AG04450 (cell line): ENCODE measurements at regions not wholly inside any gene's neighbourhood (a gene's known extent, or its start where the extent isn't known, plus 50 kb on each side); places are given as distances from the start of the nearest gene placed in this dataset.

Experiments
- CTCF ChIA-PET: fragments of 300-600, 350-600 bp; formaldehyde crosslinking; extraction: SDS; loops from one replicate; lab custom pipeline; 2022; ENCODE audit warnings: antibody characterized with exemption, inconsistent platforms; lab: Charles Lee
- POLR2A ChIA-PET: fragments of 350-600 bp; formaldehyde crosslinking; extraction: SDS; loops from one replicate; lab custom pipeline; 2021; ENCODE audit warnings: antibody characterized with exemption, inconsistent platforms; lab: Yijun Ruan, JAX
- DNase-seq: peaks from one replicate; pipeline ENCODE4 v3.0.0-alpha.2; 2011; ENCODE audit warnings: low read depth, low spot score
- H3K27ac ChIP-seq: one replicate; pipeline ENCODE4 v1.5.1; 2012; ENCODE audit warnings: low read depth, low read length, control low read depth
- H3K27me3 ChIP-seq: one replicate; pipeline ENCODE4 v1.6.0; 2012; ENCODE audit warnings: low read length; ENCODE audit not compliant: control insufficient read depth, insufficient read depth
- H3K4me3 ChIP-seq: 2 replicates; pipeline ENCODE4 v1.5.1; 2011; ENCODE audit warnings: mild to moderate bottlenecking, low read depth, low read length, control low read depth
- H3K9me3 ChIP-seq: 2 replicates; pipeline ENCODE4 v1.5.1; 2012; ENCODE audit warnings: low read length; ENCODE audit not compliant: control insufficient read depth, insufficient read depth
- TF ChIP-seq, protein P1 (sequence below): IDR thresholded peaks from 2 replicates; pipeline ENCODE4 v1.5.1; 2011; ENCODE audit warnings: low read depth, low read length, control low read depth, inconsistent platforms

DNA sequence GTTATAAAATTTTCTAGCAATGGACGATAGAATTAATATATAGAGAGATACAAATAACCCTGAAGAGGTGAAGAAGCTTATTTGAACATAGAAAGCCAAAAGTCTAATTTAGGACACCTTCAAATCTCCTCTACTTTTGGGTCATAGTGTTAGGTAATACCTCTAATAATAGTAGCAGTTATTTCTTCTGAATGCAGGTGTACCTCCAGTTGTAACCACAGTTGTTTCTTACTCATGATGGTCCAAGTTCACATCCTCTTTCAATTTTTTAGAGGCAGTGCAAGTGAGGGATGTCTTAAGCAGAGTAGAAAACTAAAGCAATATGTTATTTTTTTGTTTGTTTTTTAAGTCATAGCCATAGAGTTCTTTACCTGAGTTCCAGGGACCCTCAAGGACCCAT lies 429.5 kb downstream of the CCDC85A start:
- CTCF ChIA-PET = no interaction called here
- POLR2A ChIA-PET = no interaction called here
- TF ChIP-seq, protein P1, sequence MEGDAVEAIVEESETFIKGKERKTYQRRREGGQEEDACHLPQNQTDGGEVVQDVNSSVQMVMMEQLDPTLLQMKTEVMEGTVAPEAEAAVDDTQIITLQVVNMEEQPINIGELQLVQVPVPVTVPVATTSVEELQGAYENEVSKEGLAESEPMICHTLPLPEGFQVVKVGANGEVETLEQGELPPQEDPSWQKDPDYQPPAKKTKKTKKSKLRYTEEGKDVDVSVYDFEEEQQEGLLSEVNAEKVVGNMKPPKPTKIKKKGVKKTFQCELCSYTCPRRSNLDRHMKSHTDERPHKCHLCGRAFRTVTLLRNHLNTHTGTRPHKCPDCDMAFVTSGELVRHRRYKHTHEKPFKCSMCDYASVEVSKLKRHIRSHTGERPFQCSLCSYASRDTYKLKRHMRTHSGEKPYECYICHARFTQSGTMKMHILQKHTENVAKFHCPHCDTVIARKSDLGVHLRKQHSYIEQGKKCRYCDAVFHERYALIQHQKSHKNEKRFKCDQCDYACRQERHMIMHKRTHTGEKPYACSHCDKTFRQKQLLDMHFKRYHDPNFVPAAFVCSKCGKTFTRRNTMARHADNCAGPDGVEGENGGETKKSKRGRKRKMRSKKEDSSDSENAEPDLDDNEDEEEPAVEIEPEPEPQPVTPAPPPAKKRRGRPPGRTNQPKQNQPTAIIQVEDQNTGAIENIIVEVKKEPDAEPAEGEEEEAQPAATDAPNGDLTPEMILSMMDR = no peak
- DNase-seq = no peak
- no peaks in the 10 kb centered on the region for H3K27me3 ChIP-seq
- H3K9me3 ChIP-seq = no peaks in the 10 kb centered on the region; the same call in 1 of the 2 replicates
- H3K4me3 ChIP-seq = no peak overlapping the region
- H3K27ac ChIP-seq = no peak overlapping the region

GRCh38 chr2:56613920-56614319 lies 430.1 kb downstream of the CCDC85A start:
- POLR2A ChIA-PET = no interaction called here
- H3K27me3 ChIP-seq = no peaks in the 10 kb centered on the region
- no peak for DNase-seq
- no peak overlapping the region for H3K27ac ChIP-seq
- CTCF ChIA-PET = no interaction called here
- TF ChIP-seq, protein P1 = no peak
- H3K4me3 ChIP-seq = no peak overlapping the region
- no peaks in the 10 kb centered on the region; the same call in 1 of the 2 replicates for H3K9me3 ChIP-seq

GRCh38 chr2:56615760-56616159 lies 432.0 kb downstream of the CCDC85A start:
- ChIA-PET POLR2A (no interaction called here), CTCF (no interaction called here)
- Histone ChIP-seq H3K4me3 (no peak overlapping the region), H3K9me3 (no peaks in the 10 kb centered on the region; the same call in 1 of the 2 replicates), H3K27ac (no peak overlapping the region), H3K27me3 (no peaks in the 10 kb centered on the region)
- DNase-seq = no peak
- TF ChIP-seq, protein P1 = no peak

DNA sequence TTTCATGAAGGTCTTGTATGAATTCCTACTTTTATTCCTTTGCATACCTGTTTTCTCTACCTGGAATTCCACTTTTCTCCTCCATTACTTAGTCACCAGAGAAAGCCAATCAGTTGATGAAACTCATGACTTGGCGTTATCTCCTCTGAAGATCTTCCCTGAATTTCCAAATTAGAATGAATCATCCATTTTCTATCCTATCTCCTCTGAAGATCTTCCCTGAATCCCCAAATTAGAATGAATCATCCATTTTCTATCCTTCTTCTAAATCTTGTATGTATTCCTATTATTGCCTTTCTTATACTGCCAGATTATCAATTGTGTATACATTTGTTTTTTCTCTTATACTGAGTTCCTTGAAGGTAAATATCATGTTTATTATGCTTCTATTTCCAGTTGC lies 440.4 kb downstream of the CCDC85A start:
- Histone ChIP-seq H3K27ac (no peak overlapping the region), H3K9me3 (peaks cover 2% of the 10 kb centered on the region; the same call in 1 of the 2 replicates), H3K27me3 (no peaks in the 10 kb centered on the region), H3K4me3 (no peak overlapping the region)
- CTCF ChIA-PET = no interaction called here
- POLR2A ChIA-PET = no interaction called here
- no peak for DNase-seq
- TF ChIP-seq, protein P1 = no peak

DNA sequence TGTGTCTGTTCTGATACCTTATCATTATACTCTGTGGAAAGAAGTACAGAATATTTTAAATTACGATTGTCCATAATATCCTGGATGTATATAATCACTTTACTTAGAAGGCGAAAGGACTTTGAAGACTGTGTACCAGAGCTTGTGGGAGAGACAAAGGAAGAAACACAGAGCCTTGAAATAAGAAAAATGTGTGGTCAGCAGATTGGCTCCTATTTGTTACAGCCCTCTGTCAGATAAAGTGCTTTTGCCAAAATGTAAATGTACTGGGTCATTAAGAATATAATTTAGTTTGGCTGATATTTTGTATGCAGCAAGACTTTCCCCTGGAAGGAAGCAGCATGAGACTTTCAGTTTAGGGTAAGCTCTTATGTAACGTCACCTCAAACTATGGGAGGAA lies 443.1 kb downstream of the CCDC85A start:
- POLR2A ChIA-PET = no interaction called here
- Histone ChIP-seq H3K9me3 (no peaks in the 10 kb centered on the region; the same call in 1 of the 2 replicates), H3K27me3 (no peaks in the 10 kb centered on the region), H3K4me3 (no peak overlapping the region), H3K27ac (no peak overlapping the region)
- CTCF ChIA-PET = no interaction called here
- DNase-seq = no peak
- TF ChIP-seq, protein P1 = no peak
